GM12878 (cell line): ENCODE measurements at regions not wholly inside any gene's neighbourhood (a gene's known extent, or its start where the extent isn't known, plus 50 kb on each side); places are given as distances from the start of the nearest gene placed in this dataset.

Experiments
- ATAC-seq: fragments of 200-7000 bp; cut with Tn5 transposase; 3 replicates; pipeline ENCODE4 v1.9.1; 2020; ENCODE audit warnings: mild to moderate bottlenecking, moderate library complexity
- BruUV-seq: library from RNA; stranded (reverse); fragments of 400-500 nt; replicated peaks from 2 replicates; lab custom pipeline; 2021; lab: Mats Ljungman, UMichigan
- CTCF ChIA-PET: fragments of 300-600 bp; sonication (Branson Sonifier 250); formaldehyde crosslinking; extraction: SDS; loops from one replicate; lab custom pipeline; 2021; ENCODE audit warnings: inconsistent platforms; lab: Yijun Ruan, JAX
- POLR2A ChIA-PET: fragments of 350-600 bp; formaldehyde crosslinking; extraction: SDS; loops from one replicate; lab custom pipeline; 2021; ENCODE audit warnings: inconsistent platforms; lab: Charles Lee
- RAD21 ChIA-PET: fragments of 300-600 bp; sonication (Branson Sonifier 250); formaldehyde crosslinking; loops from one replicate; lab custom pipeline; 2023; ENCODE audit warnings: antibody characterized with exemption; ENCODE audit not compliant: unreplicated experiment; lab: Charles Lee
- SMC1A ChIA-PET: fragments of 300-600 bp; sonication (Branson Sonifier 250); formaldehyde crosslinking; loops from one replicate; lab custom pipeline; 2023; ENCODE audit not compliant: unreplicated experiment, uncharacterized antibody; lab: Charles Lee
- DNase-seq: peaks from one replicate; pipeline ENCODE4 v3.0.0-alpha.2; 2011; ENCODE audit warnings: low read depth, low spot score
- FAIRE-seq: peaks from 3 replicates; lab custom pipeline; 2011; peaks lifted over from hg19 to GRCh38; lab: Jason Lieb, UNC
- H2AFZ ChIP-seq: 2 replicates; pipeline ENCODE4 v1.6.0; 2011; ENCODE audit warnings: low read depth, low read length, control low read depth; ENCODE audit not compliant: control insufficient read depth
- H3K27ac ChIP-seq: 2 replicates; pipeline ENCODE4 v1.5.1; 2011; ENCODE audit warnings: control low read depth; ENCODE audit not compliant: control insufficient read depth, insufficient read depth
- H3K27me3 ChIP-seq, 2 experiments: replicated peaks in 1 of 2; 2 replicates each; pipeline versions ENCODE4 v1.6.0 to v1.6.1; 2011; ENCODE audit warnings: low read length in 1 of 2; ENCODE audit not compliant: control insufficient read depth in 2 of 2, insufficient read depth in 2 of 2
- H3K36me3 ChIP-seq, 2 experiments: 2 replicates each; pipeline ENCODE4 v1.5.1; 2011; ENCODE audit warnings: low read length in 1 of 2; ENCODE audit not compliant: control insufficient read depth in 2 of 2, insufficient read depth in 2 of 2
- H3K4me1 ChIP-seq: 2 replicates; pipeline ENCODE4 v1.6.1; 2011; ENCODE audit warnings: mild to moderate bottlenecking, low read length, moderate library complexity, mixed read lengths; ENCODE audit not compliant: control insufficient read depth, insufficient read depth
- H3K4me2 ChIP-seq: 2 replicates; pipeline ENCODE4 v1.6.0; 2011; ENCODE audit warnings: control low read depth; ENCODE audit not compliant: control insufficient read depth, insufficient read depth
- H3K4me3 ChIP-seq: fragments of 200-600 bp; sonication (generic); 2 replicates; pipeline ENCODE4 v1.5.1; 2016
- H3K79me2 ChIP-seq: 2 replicates; pipeline ENCODE4 v1.6.0; 2011; ENCODE audit warnings: low read length; ENCODE audit not compliant: control insufficient read depth, insufficient read depth
- H3K9ac ChIP-seq: 2 replicates; pipeline ENCODE4 v1.8.0; 2011; ENCODE audit warnings: low read length, control low read depth, mixed read lengths; ENCODE audit not compliant: control insufficient read depth, insufficient read depth
- H3K9me3 ChIP-seq: replicated peaks from 3 replicates; pipeline ENCODE4 v1.5.1; 2011; ENCODE audit warnings: mild to moderate bottlenecking, low read length; ENCODE audit not compliant: control insufficient read depth, insufficient read depth
- H4K20me1 ChIP-seq: 2 replicates; pipeline ENCODE4 v1.6.0; 2011; ENCODE audit not compliant: control insufficient read depth, insufficient read depth
- ATF2 ChIP-seq: IDR thresholded peaks from 2 replicates; pipeline ENCODE4 v1.6.1; 2012; ENCODE audit warnings: low read length, inconsistent platforms
- BACH1 ChIP-seq: fragments of 450-650 bp; IDR thresholded peaks from 2 replicates; pipeline ENCODE4 v1.6.1; 2017; ENCODE audit warnings: mild to moderate bottlenecking, borderline replicate concordance
- CBX5 ChIP-seq: sonication (generic); IDR thresholded peaks from 2 replicates; pipeline ENCODE4 v1.6.1; 2016; ENCODE audit warnings: low read depth, moderate library complexity, mild to moderate bottlenecking, inconsistent platforms
- CEBPB ChIP-seq, 2 experiments: fragments of 150-350 bp in 1 of 2; IDR thresholded peaks; 2 replicates each; pipeline ENCODE4 v1.6.1; 2012 to 2014; ENCODE audit warnings: low read depth in 2 of 2, low read length in 2 of 2, borderline replicate concordance in 1 of 2, inconsistent platforms in 1 of 2
- EZH2 ChIP-seq: IDR thresholded peaks from 2 replicates; pipeline ENCODE4 v1.6.1; 2012; ENCODE audit warnings: low read depth, mild to moderate bottlenecking, control low read depth, inconsistent platforms, low read length, borderline replicate concordance; ENCODE audit not compliant: control insufficient read depth
- NR2C1 ChIP-seq: fragments of 450-650 bp; IDR thresholded peaks from 2 replicates; pipeline ENCODE4 v1.6.1; 2017; ENCODE audit warnings: antibody characterized with exemption, mild to moderate bottlenecking, moderate library complexity
- SMARCA5 ChIP-seq: fragments of 450-650 bp; IDR thresholded peaks from 2 replicates; pipeline ENCODE4 v1.6.1; 2017; ENCODE audit warnings: mild to moderate bottlenecking
- SREBF1 ChIP-seq: IDR thresholded peaks from 2 replicates; pipeline ENCODE4 v1.6.1; 2012; ENCODE audit warnings: mild to moderate bottlenecking, low read length
- SUZ12 ChIP-seq: fragments of 200-600 bp; sonication (generic); IDR thresholded peaks from one replicate; pipeline ENCODE4 v1.6.1; 2018; ENCODE audit warnings: antibody characterized with exemption, mild to moderate bottlenecking; ENCODE audit not compliant: unreplicated experiment
- TCF12 ChIP-seq: IDR thresholded peaks from 2 replicates; pipeline ENCODE4 v1.6.1; 2011; ENCODE audit warnings: low read depth, mild to moderate bottlenecking, low read length
- ZBED1 ChIP-seq: IDR thresholded peaks from 2 replicates; pipeline ENCODE4 v1.6.1; 2016; ENCODE audit warnings: borderline replicate concordance
- ZBTB33 ChIP-seq: fragments of 450-650 bp; IDR thresholded peaks from 2 replicates; pipeline ENCODE4 v1.6.1; 2017; ENCODE audit warnings: mild to moderate bottlenecking
- ZBTB40 ChIP-seq: fragments of 450-650 bp; IDR thresholded peaks from 2 replicates; pipeline ENCODE4 v1.6.1; 2016; ENCODE audit warnings: mild to moderate bottlenecking, moderate library complexity, borderline replicate concordance
- ZNF592 ChIP-seq: fragments of 450-650 bp; IDR thresholded peaks from 2 replicates; pipeline ENCODE4 v1.6.1; 2017; ENCODE audit warnings: mild to moderate bottlenecking, moderate library complexity
- WGBS: methylation state at CpG from one replicate; pipeline ENCODE4 v1.1.6; 2016; ENCODE audit warnings: low lambda C conversion rate; ENCODE audit not compliant: insufficient replicate concordance, insufficient coverage; ENCODE audit errors: missing lambda C conversion rate; 5-methylcytosine and 5-hydroxymethylcytosine counted together
- in situ Hi-C: fragments of 300-500 bp; cut with MboI; formaldehyde crosslinking; loops from 9 replicates; pipeline ENCODE4 v1.14.3; 2018; ENCODE audit warnings: mixed read lengths
- intact Hi-C: fragments of 100-400 bp; cut with micrococcal nuclease; formaldehyde crosslinking; loops from one replicate; pipeline ENCODE4 v1.14.2; 2022; ENCODE audit not compliant: unreplicated experiment

GRCh38 chr2:234172066-234172465 lies 121.6 kb downstream of the SPP2 start:
- Histone ChIP-seq H3K4me2 (no peak overlapping the region), H3K4me1 (no peaks in the 10 kb centered on the region), H3K27ac (no peak overlapping the region), H2AFZ (no peak overlapping the region), H3K4me3 (no peak overlapping the region), H3K9ac (no peak overlapping the region), H3K27me3 (no peaks in the 10 kb centered on the region), H3K36me3 (no peaks in the 10 kb centered on the region), H4K20me1 (no peaks in the 10 kb centered on the region), H3K9me3 (no peaks in the 10 kb centered on the region), H3K79me2 (no peaks in the 10 kb centered on the region)
- 64% methylated on average over 10 of the region's 10 CpGs for WGBS
- ChIA-PET RAD21 (no interaction called here), CTCF (interaction anchor here (0.9 kb wide), 1 partner anchor 37 kb away, joined by 3 read pairs; no protein-coding TSS in a partner anchor), POLR2A (no interaction called here), SMC1A (no interaction called here)
- in situ Hi-C loops, result no loop called here
- intact Hi-C loops, result no loop called here
- no TSS peak for BruUV-seq
- DNase-seq (no peak), FAIRE-seq (no peak), ATAC-seq (no peak)
- TF ChIP-seq ZBED1, result no peak
- no peak for TF ChIP-seq ZBTB33
- no peak for TF ChIP-seq ZBTB40
- TF ChIP-seq NR2C1, result no peak
- TF ChIP-seq SMARCA5, result no peak
- no peak for TF ChIP-seq ZNF592
- no peak for TF ChIP-seq ATF2
- no peak for TF ChIP-seq SREBF1
- TF ChIP-seq EZH2, result no peak
- TF ChIP-seq BACH1, result no peak
- no peak for TF ChIP-seq CBX5
- no peak for TF ChIP-seq SUZ12
- TF ChIP-seq TCF12, result no peak
- no peak for TF ChIP-seq CEBPB (IDR thresholded peaks at IDR 0.05; ENCODE audit: borderline replicate concordance in 1 of 2, low read depth in 2 of 2, low read length in 2 of 2)
